ENCODE measurements at regions not wholly inside any gene's neighbourhood (a gene's known extent, or its start where the extent isn't known, plus 50 kb on each side); places are given as distances from the start of the nearest gene placed in this dataset.

DNA sequence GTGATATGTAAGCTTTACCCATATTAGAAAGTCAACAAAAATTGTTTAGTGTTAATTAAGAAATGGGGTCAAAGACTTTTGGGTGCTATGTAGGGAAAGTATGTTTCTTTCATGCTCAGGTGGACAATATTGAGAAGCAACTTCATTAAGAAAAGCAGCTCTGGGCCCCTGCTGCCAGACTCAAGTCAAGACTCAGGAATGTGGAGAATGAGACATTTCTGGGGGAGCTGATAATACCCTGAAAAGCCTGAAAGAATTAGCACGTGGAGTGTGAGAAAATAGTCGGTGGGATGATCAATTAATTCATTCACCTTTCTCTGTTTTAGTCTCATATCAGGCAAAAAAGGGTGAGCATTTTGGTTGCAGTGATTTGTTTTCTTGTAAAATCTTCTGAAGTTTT lies 175.1 kb upstream of the IMPG1 start:
- H3K27me3 ChIP-seq (replicated peaks in 1 of 7) = no peaks in the 10 kb centered on the region
- intact Hi-C loops (cut with DNase I; ENCODE audit: low total_unique reads) = no loop called here
- no peaks in the 10 kb centered on the region for H3K4me1 ChIP-seq
- TF ChIP-seq POLR2AphosphoS5 (IDR thresholded peaks at IDR 0.05) (no peak), POLR2A (IDR thresholded peaks at IDR 0.05) (no peak)
- TF ChIP-seq, protein P1, sequence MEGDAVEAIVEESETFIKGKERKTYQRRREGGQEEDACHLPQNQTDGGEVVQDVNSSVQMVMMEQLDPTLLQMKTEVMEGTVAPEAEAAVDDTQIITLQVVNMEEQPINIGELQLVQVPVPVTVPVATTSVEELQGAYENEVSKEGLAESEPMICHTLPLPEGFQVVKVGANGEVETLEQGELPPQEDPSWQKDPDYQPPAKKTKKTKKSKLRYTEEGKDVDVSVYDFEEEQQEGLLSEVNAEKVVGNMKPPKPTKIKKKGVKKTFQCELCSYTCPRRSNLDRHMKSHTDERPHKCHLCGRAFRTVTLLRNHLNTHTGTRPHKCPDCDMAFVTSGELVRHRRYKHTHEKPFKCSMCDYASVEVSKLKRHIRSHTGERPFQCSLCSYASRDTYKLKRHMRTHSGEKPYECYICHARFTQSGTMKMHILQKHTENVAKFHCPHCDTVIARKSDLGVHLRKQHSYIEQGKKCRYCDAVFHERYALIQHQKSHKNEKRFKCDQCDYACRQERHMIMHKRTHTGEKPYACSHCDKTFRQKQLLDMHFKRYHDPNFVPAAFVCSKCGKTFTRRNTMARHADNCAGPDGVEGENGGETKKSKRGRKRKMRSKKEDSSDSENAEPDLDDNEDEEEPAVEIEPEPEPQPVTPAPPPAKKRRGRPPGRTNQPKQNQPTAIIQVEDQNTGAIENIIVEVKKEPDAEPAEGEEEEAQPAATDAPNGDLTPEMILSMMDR (IDR thresholded peaks at IDR 0.05 in 8 of 11, conservative IDR thresholded peaks at IDR 0.05 in 3 of 11) = no peak
- H3K9me3 ChIP-seq = peaks cover 0 to 9% (median under 1%) of the 10 kb centered on the region in 8 donors
- no peaks in the 10 kb centered on the region for H3K36me3 ChIP-seq
- no peak overlapping the region for H3K27ac ChIP-seq
- no peak for DNase-seq
- 35 to 68% (median 55%) methylated on average over 2 of the region's 2 CpGs for WGBS, 5 donors
- no peak overlapping the region for H3K4me3 ChIP-seq

DNA sequence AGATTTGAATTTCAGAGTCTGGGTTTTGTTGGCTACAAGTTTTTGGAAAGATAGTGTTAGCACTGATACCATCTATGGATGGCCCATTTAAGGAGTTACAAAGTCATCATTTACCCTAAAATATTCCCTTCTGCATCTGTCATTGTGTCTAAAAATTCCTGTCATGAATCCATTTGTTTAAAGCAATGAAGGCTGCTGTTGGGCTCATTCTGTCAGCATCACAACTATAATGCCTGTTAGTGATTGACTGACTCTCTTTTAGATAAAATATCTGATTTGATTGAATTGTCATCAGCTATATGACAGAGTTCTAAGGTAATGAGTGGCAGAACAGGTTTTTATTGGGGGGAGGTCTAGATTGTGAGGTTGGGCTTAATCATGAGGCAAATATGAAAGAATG lies 167.6 kb upstream of the IMPG1 start:
- Histone ChIP-seq H3K36me3 (no peaks in the 10 kb centered on the region), H3K4me1 (no peaks in the 10 kb centered on the region), H3K27ac (no peak overlapping the region), H3K27me3 (replicated peaks in 1 of 7) (no peaks in the 10 kb centered on the region), H3K9me3 (peaks cover 0 to 45% (median 31%) of the 10 kb centered on the region in 8 donors), H3K4me3 (no peak overlapping the region)
- TF ChIP-seq POLR2AphosphoS5 (IDR thresholded peaks at IDR 0.05) = no peak
- TF ChIP-seq POLR2A (IDR thresholded peaks at IDR 0.05) = no peak
- TF ChIP-seq, protein P1 (IDR thresholded peaks at IDR 0.05 in 8 of 11, conservative IDR thresholded peaks at IDR 0.05 in 3 of 11) = no peak
- DNase-seq = no peak
- intact Hi-C loops (cut with DNase I; ENCODE audit: low total_unique reads) = no loop called here

DNA sequence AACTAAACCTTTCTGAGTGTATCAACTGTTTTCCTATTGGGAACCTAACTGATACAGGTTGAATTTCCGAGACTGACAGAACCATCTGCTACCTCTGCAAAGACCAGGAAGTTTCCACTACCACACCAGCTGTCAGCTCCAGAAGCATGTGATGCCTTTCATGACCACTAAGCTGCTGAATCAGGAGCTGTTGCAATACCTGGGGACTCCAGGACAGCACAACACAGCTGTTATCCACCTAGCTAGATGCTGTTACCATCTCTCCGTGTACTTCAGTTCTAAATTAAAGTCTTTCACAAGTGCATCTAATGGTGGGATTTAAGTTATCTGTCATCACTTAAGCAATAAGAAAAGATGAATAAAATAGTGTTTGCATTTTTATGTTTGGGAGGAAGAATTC lies 158.2 kb upstream of the IMPG1 start:
- Histone ChIP-seq H3K4me1 (no peaks in the 10 kb centered on the region), H3K9me3 (peaks cover 0 to 14% (median 3%) of the 10 kb centered on the region in 8 donors), H3K27me3 (replicated peaks in 1 of 7) (no peaks in the 10 kb centered on the region), H3K27ac (no peak overlapping the region), H3K4me3 (no peak overlapping the region), H3K36me3 (no peaks in the 10 kb centered on the region)
- TF ChIP-seq POLR2AphosphoS5 (IDR thresholded peaks at IDR 0.05) (no peak), POLR2A (IDR thresholded peaks at IDR 0.05) (no peak)
- TF ChIP-seq, protein P1 (IDR thresholded peaks at IDR 0.05 in 8 of 11, conservative IDR thresholded peaks at IDR 0.05 in 3 of 11) = no peak
- WGBS, 5 donors = 70 to 91% (median 73%) methylated on average over 2 of the region's 2 CpGs
- DNase-seq = no peak
- intact Hi-C loops (cut with DNase I; ENCODE audit: low total_unique reads) = no loop called here

DNA sequence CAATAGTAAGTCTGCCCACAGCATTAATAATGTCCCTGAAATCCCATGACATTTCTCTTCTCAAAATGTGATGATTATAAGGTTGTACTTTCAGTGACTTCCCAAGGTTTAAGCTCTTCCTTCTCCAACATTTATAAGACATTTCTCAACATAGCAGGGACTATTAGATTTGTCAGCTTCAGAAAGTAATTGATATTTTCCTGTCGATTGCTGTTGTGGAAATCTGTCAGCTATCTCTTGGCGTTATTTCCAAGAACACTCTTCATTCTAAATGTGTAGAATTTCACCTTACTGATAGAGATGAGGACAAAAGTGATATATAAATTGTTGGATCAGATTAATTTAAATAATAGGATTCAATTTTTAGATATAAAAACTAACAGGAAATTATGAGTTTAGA lies 149.7 kb upstream of the IMPG1 start:
- intact Hi-C loops (cut with DNase I; ENCODE audit: low total_unique reads) = no loop called here
- H3K4me3 ChIP-seq = no peak overlapping the region
- H3K27ac ChIP-seq = no peak overlapping the region
- H3K9me3 ChIP-seq = peaks cover 0 to 10% (median 0%) of the 10 kb centered on the region in 8 donors
- no peaks in the 10 kb centered on the region for H3K36me3 ChIP-seq
- no peak for DNase-seq
- no peaks in the 10 kb centered on the region for H3K27me3 ChIP-seq (replicated peaks in 1 of 7)
- TF ChIP-seq, protein P1 (IDR thresholded peaks at IDR 0.05 in 8 of 11, conservative IDR thresholded peaks at IDR 0.05 in 3 of 11) = no peak
- no peak for TF ChIP-seq POLR2AphosphoS5 (IDR thresholded peaks at IDR 0.05)
- TF ChIP-seq POLR2A (IDR thresholded peaks at IDR 0.05) = no peak
- 60 to 79% (median 72%) methylated on average over 2 of the region's 2 CpGs for WGBS, 5 donors
- no peaks in the 10 kb centered on the region for H3K4me1 ChIP-seq
